GM21723 (cell line): ENCODE measurements at regions not wholly inside any gene's neighbourhood (a gene's known extent, or its start where the extent isn't known, plus 50 kb on each side); places are given as distances from the start of the nearest gene placed in this dataset.

Source experiments
- ATAC-seq: cut with Tn5 transposase; IDR thresholded peaks from one replicate; pipeline ENCODE4 v1.9.1; 2021; ENCODE audit warnings: mild to moderate bottlenecking, moderate library complexity; ENCODE audit not compliant: unreplicated experiment

- no peak for ATAC-seq
Observed at GRCh38 chr5:3883040-3883439, 287.4 kb downstream of the IRX1 start.

- ATAC-seq, result no peak
Observed at GRCh38 chr5:3886524-3887451, 291.2 kb downstream of the IRX1 start.

- no peak for ATAC-seq
Observed at GRCh38 chr5:3888310-3888709, 292.7 kb downstream of the IRX1 start.

GRCh38 chr5:3889412-3890142 is 293.9 kb downstream of the IRX1 start:
- ATAC-seq, result no peak

GRCh38 chr5:3891113-3891512 is 295.5 kb downstream of the IRX1 start:
- ATAC-seq, result no peak

GRCh38 chr5:3893527-3893926 is 297.9 kb downstream of the IRX1 start:
- ATAC-seq, result no peak

- no peak for ATAC-seq
Observed at GRCh38 chr5:3893975-3894374, 298.3 kb downstream of the IRX1 start.

GRCh38 chr5:3896098-3896497 is 300.5 kb downstream of the IRX1 start:
- ATAC-seq, result no peak

GRCh38 chr5:3899093-3899492 is 303.5 kb downstream of the IRX1 start:
- no peak for ATAC-seq

GRCh38 chr5:3904584-3904983 is 309.0 kb downstream of the IRX1 start:
- ATAC-seq, result no peak

GRCh38 chr5:3905031-3905430 is 309.4 kb downstream of the IRX1 start:
- no peak for ATAC-seq

GRCh38 chr5:3905521-3905920 is 309.9 kb downstream of the IRX1 start:
- ATAC-seq, result no peak

GRCh38 chr5:3911111-3911510 is 315.5 kb downstream of the IRX1 start:
- no peak for ATAC-seq

- ATAC-seq, result no peak
Observed at GRCh38 chr5:3911773-3912172, 316.1 kb downstream of the IRX1 start.

- ATAC-seq, result no peak
Observed at GRCh38 chr5:3912790-3913189, 317.2 kb downstream of the IRX1 start.

- ATAC-seq, result no peak
Observed at GRCh38 chr5:3913279-3913678, 317.6 kb downstream of the IRX1 start.

- ATAC-seq, result no peak
Observed at GRCh38 chr5:3925022-3925421, 329.4 kb downstream of the IRX1 start.

- ATAC-seq, result no peak
Observed at GRCh38 chr5:3925935-3926334, 330.3 kb downstream of the IRX1 start.

- no peak for ATAC-seq
Observed at GRCh38 chr5:3929799-3930198, 334.2 kb downstream of the IRX1 start.

GRCh38 chr5:3931976-3932375 is 336.3 kb downstream of the IRX1 start:
- no peak for ATAC-seq

- no peak for ATAC-seq
Observed at GRCh38 chr5:3933536-3933935, 337.9 kb downstream of the IRX1 start.

- ATAC-seq, result no peak
Observed at GRCh38 chr5:3933966-3934365, 338.3 kb downstream of the IRX1 start.
